ENCODE measurements at regions not wholly inside any gene's neighbourhood (a gene's known extent, or its start where the extent isn't known, plus 50 kb on each side); places are given as distances from the start of the nearest gene placed in this dataset.

DNA sequence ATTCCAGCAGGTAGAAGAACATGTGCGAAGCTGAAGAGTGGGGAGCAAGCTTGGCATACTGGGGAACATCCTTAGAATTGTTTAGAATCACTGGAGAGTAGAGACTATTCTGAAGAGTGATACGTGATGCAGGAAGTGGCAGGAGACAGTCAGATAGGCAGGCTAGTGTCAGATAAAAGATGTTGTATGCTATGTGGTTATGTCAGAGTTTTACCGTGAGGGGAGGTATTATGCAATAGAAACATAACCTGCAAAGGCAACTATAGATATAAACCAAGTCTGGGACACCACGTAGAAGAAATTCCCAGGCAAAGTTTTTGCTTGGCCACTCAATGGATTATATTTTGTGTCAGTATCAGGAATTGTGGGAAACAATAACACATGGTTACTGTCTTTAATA, 62.0 kb upstream of the ZSWIM2 start:
- H3K9ac ChIP-seq (ENCODE audit: low read length) = no peak overlapping the region
- FAIRE-seq = no peak
- TF ChIP-seq, protein P1, sequence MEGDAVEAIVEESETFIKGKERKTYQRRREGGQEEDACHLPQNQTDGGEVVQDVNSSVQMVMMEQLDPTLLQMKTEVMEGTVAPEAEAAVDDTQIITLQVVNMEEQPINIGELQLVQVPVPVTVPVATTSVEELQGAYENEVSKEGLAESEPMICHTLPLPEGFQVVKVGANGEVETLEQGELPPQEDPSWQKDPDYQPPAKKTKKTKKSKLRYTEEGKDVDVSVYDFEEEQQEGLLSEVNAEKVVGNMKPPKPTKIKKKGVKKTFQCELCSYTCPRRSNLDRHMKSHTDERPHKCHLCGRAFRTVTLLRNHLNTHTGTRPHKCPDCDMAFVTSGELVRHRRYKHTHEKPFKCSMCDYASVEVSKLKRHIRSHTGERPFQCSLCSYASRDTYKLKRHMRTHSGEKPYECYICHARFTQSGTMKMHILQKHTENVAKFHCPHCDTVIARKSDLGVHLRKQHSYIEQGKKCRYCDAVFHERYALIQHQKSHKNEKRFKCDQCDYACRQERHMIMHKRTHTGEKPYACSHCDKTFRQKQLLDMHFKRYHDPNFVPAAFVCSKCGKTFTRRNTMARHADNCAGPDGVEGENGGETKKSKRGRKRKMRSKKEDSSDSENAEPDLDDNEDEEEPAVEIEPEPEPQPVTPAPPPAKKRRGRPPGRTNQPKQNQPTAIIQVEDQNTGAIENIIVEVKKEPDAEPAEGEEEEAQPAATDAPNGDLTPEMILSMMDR (IDR thresholded peaks at IDR 0.05; ENCODE audit: insufficient read depth, low read depth, low read length) = no peak
- no peak for TF ChIP-seq EZH2 (IDR thresholded peaks at IDR 0.05; ENCODE audit: insufficient read depth, low read length)
- H2AFZ ChIP-seq (ENCODE audit: low read depth, low read length) = no peak overlapping the region
- no peaks in the 10 kb centered on the region for H3K36me3 Mint-ChIP-seq (ENCODE audit: low read depth, unreplicated experiment)
- no peak overlapping the region for H3K27ac Mint-ChIP-seq (ENCODE audit: unreplicated experiment)
- peaks cover 2% of the 10 kb centered on the region for H3K4me1 Mint-ChIP-seq (ENCODE audit: low read depth, unreplicated experiment)
- H3K27me3 ChIP-seq (ENCODE audit: insufficient read depth, low read length) = no peaks in the 10 kb centered on the region
- no peaks in the 10 kb centered on the region for H3K27me3 Mint-ChIP-seq (ENCODE audit: low read depth, unreplicated experiment)
- H3K4me2 ChIP-seq (ENCODE audit: low read length) = no peak overlapping the region
- H3K9me3 Mint-ChIP-seq (ENCODE audit: unreplicated experiment) = no peaks in the 10 kb centered on the region
- no peaks in the 10 kb centered on the region for H3K36me3 ChIP-seq (ENCODE audit: insufficient read depth, low read length)
- H3K4me3 ChIP-seq (ENCODE audit: insufficient read depth, low read depth, low read length) = no peak overlapping the region
- no peak overlapping the region for H3K4me3 Mint-ChIP-seq (ENCODE audit: unreplicated experiment)
- H3K79me2 ChIP-seq (ENCODE audit: insufficient read depth, low read length) = no peaks in the 10 kb centered on the region
- no peaks in the 10 kb centered on the region for H3K4me1 ChIP-seq (ENCODE audit: insufficient read depth, low read length)
- no peaks in the 10 kb centered on the region for H4K20me1 ChIP-seq (ENCODE audit: insufficient read depth, low read length)
- no peak for DNase-seq (ENCODE audit: low read depth)
- no peaks in the 10 kb centered on the region for H3K9me3 ChIP-seq (ENCODE audit: insufficient read depth, low read depth, low read length)
- H3K27ac ChIP-seq (ENCODE audit: low read depth, low read length) = no peak overlapping the region

DNA sequence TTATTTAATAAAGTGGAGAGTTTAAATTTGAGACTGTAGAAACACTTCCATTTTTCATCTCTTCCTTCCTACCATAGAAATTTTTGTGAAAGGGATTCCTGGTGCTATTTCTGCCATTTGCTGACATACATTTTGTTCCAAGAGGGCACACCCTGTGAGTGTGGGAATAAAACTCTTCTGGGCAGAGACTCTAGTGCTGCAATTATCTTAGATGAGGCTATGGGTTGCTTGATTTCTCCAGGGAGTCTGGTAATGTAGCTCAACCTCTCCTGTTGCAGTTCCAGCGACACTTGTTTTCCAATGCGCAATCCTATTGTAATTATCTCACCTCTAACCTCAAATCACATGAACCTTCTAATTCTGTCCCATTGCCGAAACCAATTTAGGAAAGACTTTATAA, 60.1 kb upstream of the ZSWIM2 start:
- H3K27me3 ChIP-seq (ENCODE audit: insufficient read depth, low read length) = no peaks in the 10 kb centered on the region
- no peak for FAIRE-seq

DNA sequence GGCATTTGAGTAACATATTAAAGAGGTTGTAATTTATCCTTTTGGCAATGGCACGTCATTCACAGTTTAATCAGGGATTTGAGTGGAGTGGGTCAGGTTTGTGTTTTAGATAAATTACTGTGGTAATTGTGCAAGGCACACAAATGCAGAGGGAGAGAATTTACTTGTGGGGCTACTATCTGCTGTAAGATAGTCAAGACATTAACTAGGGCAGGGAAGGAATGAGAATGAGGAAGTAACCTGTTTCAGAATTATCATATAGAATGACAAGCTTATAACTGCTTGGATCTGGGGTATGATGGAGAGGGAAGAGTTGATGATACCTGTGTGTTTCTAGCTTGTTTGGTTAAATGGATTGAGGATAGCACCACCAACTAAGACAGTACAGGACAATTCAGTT, 58.9 kb upstream of the ZSWIM2 start:
- Histone ChIP-seq H3K4me2 (ENCODE audit: low read length) (no peak overlapping the region), H3K27me3 (ENCODE audit: insufficient read depth, low read length) (no peaks in the 10 kb centered on the region), H2AFZ (ENCODE audit: low read depth, low read length) (no peak overlapping the region), H3K9ac (ENCODE audit: low read length) (no peak overlapping the region), H4K20me1 (ENCODE audit: insufficient read depth, low read length) (no peaks in the 10 kb centered on the region), H3K27ac (ENCODE audit: low read depth, low read length) (no peak overlapping the region), H3K4me1 (ENCODE audit: insufficient read depth, low read length) (no peaks in the 10 kb centered on the region), H3K9me3 (ENCODE audit: insufficient read depth, low read depth, low read length) (no peaks in the 10 kb centered on the region), H3K36me3 (ENCODE audit: insufficient read depth, low read length) (no peaks in the 10 kb centered on the region), H3K4me3 (ENCODE audit: insufficient read depth, low read depth, low read length) (no peak overlapping the region), H3K79me2 (ENCODE audit: insufficient read depth, low read length) (no peaks in the 10 kb centered on the region)
- H3K9me3 Mint-ChIP-seq (ENCODE audit: unreplicated experiment) = no peaks in the 10 kb centered on the region
- no peak overlapping the region for H3K4me3 Mint-ChIP-seq (ENCODE audit: unreplicated experiment)
- peaks cover under 1% of the 10 kb centered on the region for H3K4me1 Mint-ChIP-seq (ENCODE audit: low read depth, unreplicated experiment)
- no peaks in the 10 kb centered on the region for H3K36me3 Mint-ChIP-seq (ENCODE audit: low read depth, unreplicated experiment)
- DNase-seq (ENCODE audit: low read depth) (no peak), FAIRE-seq (no peak)
- H3K27ac Mint-ChIP-seq (ENCODE audit: unreplicated experiment) = no peak overlapping the region
- no peaks in the 10 kb centered on the region for H3K27me3 Mint-ChIP-seq (ENCODE audit: low read depth, unreplicated experiment)
- TF ChIP-seq, protein P1 (IDR thresholded peaks at IDR 0.05; ENCODE audit: insufficient read depth, low read depth, low read length) = no peak
- TF ChIP-seq EZH2 (IDR thresholded peaks at IDR 0.05; ENCODE audit: insufficient read depth, low read length) = no peak

More for the DNA sequence above, 60.1 kb upstream of the ZSWIM2 start:
- no peaks in the 10 kb centered on the region for H3K36me3 ChIP-seq (ENCODE audit: insufficient read depth, low read length)
- no peaks in the 10 kb centered on the region for H4K20me1 ChIP-seq (ENCODE audit: insufficient read depth, low read length)
- no peaks in the 10 kb centered on the region for H3K79me2 ChIP-seq (ENCODE audit: insufficient read depth, low read length)
- peaks cover 2% of the 10 kb centered on the region for H3K4me1 Mint-ChIP-seq (ENCODE audit: low read depth, unreplicated experiment)
- H3K36me3 Mint-ChIP-seq (ENCODE audit: low read depth, unreplicated experiment) = no peaks in the 10 kb centered on the region
- no peaks in the 10 kb centered on the region for H3K27me3 Mint-ChIP-seq (ENCODE audit: low read depth, unreplicated experiment)
- H3K4me1 ChIP-seq (ENCODE audit: insufficient read depth, low read length) = no peaks in the 10 kb centered on the region
- no peaks in the 10 kb centered on the region for H3K9me3 ChIP-seq (ENCODE audit: insufficient read depth, low read depth, low read length)
- H2AFZ ChIP-seq (ENCODE audit: low read depth, low read length) = no peak overlapping the region
- H3K27ac Mint-ChIP-seq (ENCODE audit: unreplicated experiment) = no peak overlapping the region
- TF ChIP-seq, protein P1 (IDR thresholded peaks at IDR 0.05; ENCODE audit: insufficient read depth, low read depth, low read length) = no peak
- no peak for TF ChIP-seq EZH2 (IDR thresholded peaks at IDR 0.05; ENCODE audit: insufficient read depth, low read length)
- DNase-seq (ENCODE audit: low read depth) = no peak
- no peak overlapping the region for H3K4me3 Mint-ChIP-seq (ENCODE audit: unreplicated experiment)
- H3K27ac ChIP-seq (ENCODE audit: low read depth, low read length) = no peak overlapping the region
- H3K4me3 ChIP-seq (ENCODE audit: insufficient read depth, low read depth, low read length) = no peak overlapping the region
- no peaks in the 10 kb centered on the region for H3K9me3 Mint-ChIP-seq (ENCODE audit: unreplicated experiment)
- no peak overlapping the region for H3K4me2 ChIP-seq (ENCODE audit: low read length)
- no peak overlapping the region for H3K9ac ChIP-seq (ENCODE audit: low read length)
